GM06990 (cell line): ENCODE measurements at regions not wholly inside any gene's neighbourhood (a gene's known extent, or its start where the extent isn't known, plus 50 kb on each side); places are given as distances from the start of the nearest gene placed in this dataset.

ENCODE experiments used
- DNase-seq: peaks from one replicate; pipeline ENCODE4 v3.0.0-alpha.2; 2011; ENCODE audit not compliant: insufficient read length; ENCODE audit errors: extremely low read depth
- H3K27me3 ChIP-seq: replicated peaks from 2 replicates; pipeline ENCODE4 v1.6.0; 2011; ENCODE audit warnings: low read length; ENCODE audit not compliant: control insufficient read depth, insufficient read depth
- H3K36me3 ChIP-seq: 2 replicates; pipeline ENCODE4 v1.5.1; 2011; ENCODE audit warnings: low read length; ENCODE audit not compliant: control insufficient read depth, insufficient read depth
- H3K4me3 ChIP-seq: replicated peaks from 2 replicates; pipeline ENCODE4 v1.5.1; 2011; ENCODE audit warnings: low read depth, mild to moderate bottlenecking, control low read depth, low read length
- TF ChIP-seq, protein P1 (sequence below): IDR thresholded peaks from 2 replicates; pipeline ENCODE4 v1.5.1; 2011; ENCODE audit warnings: low read length, control low read depth, mild to moderate bottlenecking, inconsistent platforms; ENCODE audit not compliant: insufficient read depth, poor library complexity, severe bottlenecking

DNA sequence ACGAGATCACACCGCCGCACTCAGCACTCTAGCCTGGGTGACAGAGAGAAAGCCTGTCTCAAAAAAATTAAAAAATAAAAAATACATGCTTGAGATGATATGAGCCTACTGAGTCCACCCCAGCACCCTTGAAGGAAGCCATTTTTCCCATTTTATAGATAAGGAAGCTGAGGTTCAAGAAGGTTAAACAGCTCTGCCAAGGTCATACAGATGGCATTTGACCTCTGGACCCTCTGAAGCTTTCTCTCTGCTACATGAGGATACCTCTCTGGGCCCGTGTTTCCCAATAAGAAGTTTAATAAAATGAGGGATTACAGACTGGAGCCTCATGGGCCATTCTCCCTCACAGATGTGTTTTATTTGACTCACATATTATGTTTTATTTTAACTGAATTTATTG, 53.9 kb upstream of the PNMA1 start:
- no peak overlapping the region for H3K4me3 ChIP-seq
- DNase-seq, result no peak

DNA sequence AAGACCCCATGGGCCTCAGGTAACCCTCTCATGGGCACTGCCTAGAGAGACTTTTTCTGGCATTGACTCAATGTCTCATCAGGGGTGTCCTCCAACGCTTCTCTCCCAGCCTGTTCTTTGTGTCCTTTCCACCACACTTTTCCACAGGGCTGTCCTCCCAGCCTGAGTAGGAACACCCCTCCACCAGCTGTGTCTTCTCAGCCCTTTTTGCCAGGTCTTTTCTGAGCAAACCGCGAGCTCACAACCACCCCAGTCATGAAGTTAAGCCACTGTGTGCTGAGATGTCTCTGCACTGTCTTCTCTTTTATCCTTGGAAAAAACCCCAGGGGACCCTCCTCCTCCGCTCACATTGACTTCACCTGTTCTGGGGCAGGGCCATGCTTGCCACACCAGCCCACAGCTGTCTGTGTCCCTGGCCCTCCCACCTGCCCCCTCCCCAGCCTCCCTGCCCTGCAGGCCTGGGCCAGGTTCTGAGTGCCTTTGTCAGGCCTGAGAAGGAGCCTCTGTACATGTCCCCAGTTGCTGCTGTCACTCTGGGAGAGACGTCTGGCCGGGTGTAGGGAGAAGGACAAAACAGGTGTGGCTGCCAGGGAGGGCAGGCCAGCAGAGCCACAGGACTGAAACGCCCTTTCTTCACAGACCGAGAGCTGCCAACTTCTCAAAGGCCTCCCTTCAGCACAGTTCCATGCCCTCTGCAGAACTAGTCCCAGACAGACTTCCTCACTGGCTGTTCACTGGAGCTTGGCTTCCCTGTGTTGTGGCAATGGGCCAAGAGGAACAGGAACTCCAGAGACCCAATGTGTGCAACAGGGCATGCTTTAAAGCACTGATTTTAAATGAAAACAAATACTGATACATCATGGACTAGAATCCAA, 50.5 kb upstream of the PNMA1 start:
- TF ChIP-seq, protein P1, sequence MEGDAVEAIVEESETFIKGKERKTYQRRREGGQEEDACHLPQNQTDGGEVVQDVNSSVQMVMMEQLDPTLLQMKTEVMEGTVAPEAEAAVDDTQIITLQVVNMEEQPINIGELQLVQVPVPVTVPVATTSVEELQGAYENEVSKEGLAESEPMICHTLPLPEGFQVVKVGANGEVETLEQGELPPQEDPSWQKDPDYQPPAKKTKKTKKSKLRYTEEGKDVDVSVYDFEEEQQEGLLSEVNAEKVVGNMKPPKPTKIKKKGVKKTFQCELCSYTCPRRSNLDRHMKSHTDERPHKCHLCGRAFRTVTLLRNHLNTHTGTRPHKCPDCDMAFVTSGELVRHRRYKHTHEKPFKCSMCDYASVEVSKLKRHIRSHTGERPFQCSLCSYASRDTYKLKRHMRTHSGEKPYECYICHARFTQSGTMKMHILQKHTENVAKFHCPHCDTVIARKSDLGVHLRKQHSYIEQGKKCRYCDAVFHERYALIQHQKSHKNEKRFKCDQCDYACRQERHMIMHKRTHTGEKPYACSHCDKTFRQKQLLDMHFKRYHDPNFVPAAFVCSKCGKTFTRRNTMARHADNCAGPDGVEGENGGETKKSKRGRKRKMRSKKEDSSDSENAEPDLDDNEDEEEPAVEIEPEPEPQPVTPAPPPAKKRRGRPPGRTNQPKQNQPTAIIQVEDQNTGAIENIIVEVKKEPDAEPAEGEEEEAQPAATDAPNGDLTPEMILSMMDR, result no peak
- no peak overlapping the region for H3K4me3 ChIP-seq
- no peak for DNase-seq
- no peaks in the 10 kb centered on the region for H3K27me3 ChIP-seq
- H3K36me3 ChIP-seq, result no peaks in the 10 kb centered on the region

More for the DNA sequence above, 53.9 kb upstream of the PNMA1 start:
- Histone ChIP-seq H3K27me3 (no peaks in the 10 kb centered on the region), H3K36me3 (no peaks in the 10 kb centered on the region)
- TF ChIP-seq, protein P1, result no peak
